Endodermal cell (in vitro differentiated cells): ENCODE measurements at regions not wholly inside any gene's neighbourhood (a gene's known extent, or its start where the extent isn't known, plus 50 kb on each side); places are given as distances from the start of the nearest gene placed in this dataset.

Source experiments
- DNase-seq: peaks from one replicate; pipeline ENCODE4 v3.0.0-alpha.2; 2017
- H3K27ac ChIP-seq: 2 replicates; pipeline ENCODE4 v1.5.1; 2013; ENCODE audit warnings: mild to moderate bottlenecking, low read depth, low read length, moderate library complexity
- H3K27me3 ChIP-seq: 2 replicates; pipeline ENCODE4 v1.6.1; 2013; ENCODE audit warnings: mild to moderate bottlenecking, low read length, moderate library complexity; ENCODE audit not compliant: insufficient read depth, control insufficient read depth, poor library complexity, severe bottlenecking
- H3K36me3 ChIP-seq: 2 replicates; pipeline ENCODE4 v1.7.0; 2013; ENCODE audit warnings: mild to moderate bottlenecking, low read length, moderate library complexity; ENCODE audit not compliant: control insufficient read depth, insufficient read depth
- H3K4me1 ChIP-seq: one replicate; pipeline ENCODE4 v1.7.0; 2013; ENCODE audit warnings: low read length; ENCODE audit not compliant: control insufficient read depth, insufficient read depth
- H3K4me3 ChIP-seq: 2 replicates; pipeline ENCODE4 v1.5.1; 2013; ENCODE audit warnings: mild to moderate bottlenecking, low read length, moderate library complexity
- H3K9ac ChIP-seq: 2 replicates; pipeline ENCODE4 v1.6.1; 2013; ENCODE audit warnings: mild to moderate bottlenecking, low read length, moderate library complexity; ENCODE audit not compliant: poor library complexity, severe bottlenecking; ENCODE audit errors: extremely low read depth
- H3K9me3 ChIP-seq: 2 replicates; pipeline ENCODE4 v1.6.1; 2013; ENCODE audit warnings: mild to moderate bottlenecking, low read length, moderate library complexity; ENCODE audit not compliant: control insufficient read depth
- H3K27ac Mint-ChIP-seq: 2 replicates; pipeline ENCODE4 v1.8.0; 2020; ENCODE audit warnings: mixed read lengths
- H3K27me3 Mint-ChIP-seq: 2 replicates; pipeline ENCODE4 v1.8.0; 2021; ENCODE audit warnings: mild to moderate bottlenecking, mixed read lengths; ENCODE audit not compliant: insufficient read depth
- H3K36me3 Mint-ChIP-seq: 2 replicates; pipeline ENCODE4 v1.8.0; 2020; ENCODE audit warnings: low read depth, mixed read lengths
- H3K4me1 Mint-ChIP-seq: 2 replicates; pipeline ENCODE4 v1.8.0; 2020; ENCODE audit warnings: mixed read lengths
- H3K4me3 Mint-ChIP-seq: 2 replicates; pipeline ENCODE4 v1.8.0; 2020; ENCODE audit warnings: mild to moderate bottlenecking, moderate library complexity, mixed read lengths
- H3K9me3 Mint-ChIP-seq: 2 replicates; pipeline ENCODE4 v1.8.0; 2020; ENCODE audit warnings: mild to moderate bottlenecking, mixed read lengths
- TF ChIP-seq, protein P1 (sequence below): fragments of 200-600 bp; sonication (generic); conservative IDR thresholded peaks from 2 replicates; pipeline ENCODE4 v1.5.0; 2021; ENCODE audit warnings: antibody characterized with exemption, mild to moderate bottlenecking

DNA sequence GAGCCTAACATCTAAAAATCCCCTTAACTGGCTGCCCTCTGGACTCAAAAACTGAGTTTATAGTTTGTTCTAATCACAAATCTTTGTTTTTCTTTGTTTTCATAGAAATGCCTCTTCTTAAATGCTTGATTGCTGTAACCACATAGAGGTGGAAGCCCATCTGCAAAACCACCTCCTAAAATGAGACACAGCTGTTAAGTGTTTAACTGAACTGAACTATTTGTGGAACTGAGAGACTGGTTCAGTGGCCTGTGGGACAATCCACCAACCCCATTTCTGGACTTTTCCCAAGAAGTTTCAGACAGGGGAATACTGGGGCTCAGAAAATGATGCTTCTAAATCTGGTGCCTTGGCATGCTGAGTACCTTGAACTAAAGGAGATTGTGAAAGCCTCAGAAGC lies 50.9 kb upstream of the TM9SF2 start:
- H3K27me3 Mint-ChIP-seq = no peaks in the 10 kb centered on the region
- no peak overlapping the region for H3K4me3 ChIP-seq
- no peak overlapping the region for H3K9ac ChIP-seq
- no peaks in the 10 kb centered on the region for H3K4me1 Mint-ChIP-seq
- H3K9me3 ChIP-seq = no peaks in the 10 kb centered on the region
- TF ChIP-seq, protein P1, sequence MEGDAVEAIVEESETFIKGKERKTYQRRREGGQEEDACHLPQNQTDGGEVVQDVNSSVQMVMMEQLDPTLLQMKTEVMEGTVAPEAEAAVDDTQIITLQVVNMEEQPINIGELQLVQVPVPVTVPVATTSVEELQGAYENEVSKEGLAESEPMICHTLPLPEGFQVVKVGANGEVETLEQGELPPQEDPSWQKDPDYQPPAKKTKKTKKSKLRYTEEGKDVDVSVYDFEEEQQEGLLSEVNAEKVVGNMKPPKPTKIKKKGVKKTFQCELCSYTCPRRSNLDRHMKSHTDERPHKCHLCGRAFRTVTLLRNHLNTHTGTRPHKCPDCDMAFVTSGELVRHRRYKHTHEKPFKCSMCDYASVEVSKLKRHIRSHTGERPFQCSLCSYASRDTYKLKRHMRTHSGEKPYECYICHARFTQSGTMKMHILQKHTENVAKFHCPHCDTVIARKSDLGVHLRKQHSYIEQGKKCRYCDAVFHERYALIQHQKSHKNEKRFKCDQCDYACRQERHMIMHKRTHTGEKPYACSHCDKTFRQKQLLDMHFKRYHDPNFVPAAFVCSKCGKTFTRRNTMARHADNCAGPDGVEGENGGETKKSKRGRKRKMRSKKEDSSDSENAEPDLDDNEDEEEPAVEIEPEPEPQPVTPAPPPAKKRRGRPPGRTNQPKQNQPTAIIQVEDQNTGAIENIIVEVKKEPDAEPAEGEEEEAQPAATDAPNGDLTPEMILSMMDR = no peak
- H3K4me1 ChIP-seq = no peaks in the 10 kb centered on the region
- peaks cover 1% of the 10 kb centered on the region for H3K36me3 Mint-ChIP-seq
- DNase-seq = no peak
- H3K27me3 ChIP-seq = no peaks in the 10 kb centered on the region
- no peak overlapping the region for H3K27ac Mint-ChIP-seq
- peaks cover 10% of the 10 kb centered on the region for H3K9me3 Mint-ChIP-seq
- H3K36me3 ChIP-seq = no peaks in the 10 kb centered on the region
- no peak overlapping the region for H3K4me3 Mint-ChIP-seq
- H3K27ac ChIP-seq = no peak overlapping the region
